GM12878 (cell line): ENCODE measurements at regions not wholly inside any gene's neighbourhood (a gene's known extent, or its start where the extent isn't known, plus 50 kb on each side); places are given as distances from the start of the nearest gene placed in this dataset.

ENCODE experiments used
- ATAC-seq: fragments of 200-7000 bp; cut with Tn5 transposase; 3 replicates; pipeline ENCODE4 v1.9.1; 2020; ENCODE audit warnings: mild to moderate bottlenecking, moderate library complexity
- BruUV-seq: library from RNA; stranded (reverse); fragments of 400-500 nt; replicated peaks from 2 replicates; lab custom pipeline; 2021; lab: Mats Ljungman, UMichigan
- CTCF ChIA-PET: fragments of 300-600 bp; sonication (Branson Sonifier 250); formaldehyde crosslinking; extraction: SDS; loops from one replicate; lab custom pipeline; 2021; ENCODE audit warnings: inconsistent platforms; lab: Yijun Ruan, JAX
- POLR2A ChIA-PET: fragments of 350-600 bp; formaldehyde crosslinking; extraction: SDS; loops from one replicate; lab custom pipeline; 2021; ENCODE audit warnings: inconsistent platforms; lab: Charles Lee
- RAD21 ChIA-PET: fragments of 300-600 bp; sonication (Branson Sonifier 250); formaldehyde crosslinking; loops from one replicate; lab custom pipeline; 2023; ENCODE audit warnings: antibody characterized with exemption; ENCODE audit not compliant: unreplicated experiment; lab: Charles Lee
- SMC1A ChIA-PET: fragments of 300-600 bp; sonication (Branson Sonifier 250); formaldehyde crosslinking; loops from one replicate; lab custom pipeline; 2023; ENCODE audit not compliant: unreplicated experiment, uncharacterized antibody; lab: Charles Lee
- DNase-seq: peaks from one replicate; pipeline ENCODE4 v3.0.0-alpha.2; 2011; ENCODE audit warnings: low read depth, low spot score
- FAIRE-seq: peaks from 3 replicates; lab custom pipeline; 2011; peaks lifted over from hg19 to GRCh38; lab: Jason Lieb, UNC
- H2AFZ ChIP-seq: 2 replicates; pipeline ENCODE4 v1.6.0; 2011; ENCODE audit warnings: low read depth, low read length, control low read depth; ENCODE audit not compliant: control insufficient read depth
- H3K27ac ChIP-seq: 2 replicates; pipeline ENCODE4 v1.5.1; 2011; ENCODE audit warnings: control low read depth; ENCODE audit not compliant: control insufficient read depth, insufficient read depth
- H3K27me3 ChIP-seq, 2 experiments: replicated peaks in 1 of 2; 2 replicates each; pipeline versions ENCODE4 v1.6.0 to v1.6.1; 2011; ENCODE audit warnings: low read length in 1 of 2; ENCODE audit not compliant: control insufficient read depth in 2 of 2, insufficient read depth in 2 of 2
- H3K36me3 ChIP-seq, 2 experiments: 2 replicates each; pipeline ENCODE4 v1.5.1; 2011; ENCODE audit warnings: low read length in 1 of 2; ENCODE audit not compliant: control insufficient read depth in 2 of 2, insufficient read depth in 2 of 2
- H3K4me1 ChIP-seq: 2 replicates; pipeline ENCODE4 v1.6.1; 2011; ENCODE audit warnings: mild to moderate bottlenecking, low read length, moderate library complexity, mixed read lengths; ENCODE audit not compliant: control insufficient read depth, insufficient read depth
- H3K4me2 ChIP-seq: 2 replicates; pipeline ENCODE4 v1.6.0; 2011; ENCODE audit warnings: control low read depth; ENCODE audit not compliant: control insufficient read depth, insufficient read depth
- H3K4me3 ChIP-seq: fragments of 200-600 bp; sonication (generic); 2 replicates; pipeline ENCODE4 v1.5.1; 2016
- H3K79me2 ChIP-seq: 2 replicates; pipeline ENCODE4 v1.6.0; 2011; ENCODE audit warnings: low read length; ENCODE audit not compliant: control insufficient read depth, insufficient read depth
- H3K9ac ChIP-seq: 2 replicates; pipeline ENCODE4 v1.8.0; 2011; ENCODE audit warnings: low read length, control low read depth, mixed read lengths; ENCODE audit not compliant: control insufficient read depth, insufficient read depth
- H3K9me3 ChIP-seq: replicated peaks from 3 replicates; pipeline ENCODE4 v1.5.1; 2011; ENCODE audit warnings: mild to moderate bottlenecking, low read length; ENCODE audit not compliant: control insufficient read depth, insufficient read depth
- H4K20me1 ChIP-seq: 2 replicates; pipeline ENCODE4 v1.6.0; 2011; ENCODE audit not compliant: control insufficient read depth, insufficient read depth
- BMI1 ChIP-seq: fragments of 450-650 bp; IDR thresholded peaks from 2 replicates; pipeline ENCODE4 v1.6.1; 2016; ENCODE audit warnings: mild to moderate bottlenecking, moderate library complexity, borderline replicate concordance
- CBX3 ChIP-seq: fragments of 200-600 bp; sonication (generic); IDR thresholded peaks from 2 replicates; pipeline ENCODE4 v1.6.1; 2016; ENCODE audit warnings: low read depth, borderline replicate concordance
- CEBPB ChIP-seq, 2 experiments: fragments of 150-350 bp in 1 of 2; IDR thresholded peaks; 2 replicates each; pipeline ENCODE4 v1.6.1; 2012 to 2014; ENCODE audit warnings: low read depth in 2 of 2, low read length in 2 of 2, borderline replicate concordance in 1 of 2, inconsistent platforms in 1 of 2
- CREM ChIP-seq: IDR thresholded peaks from 2 replicates; pipeline ENCODE4 v1.6.1; 2014; ENCODE audit warnings: antibody characterized with exemption, low read depth
- HCFC1 ChIP-seq: fragments of 150-350 bp; IDR thresholded peaks from 2 replicates; pipeline ENCODE4 v1.6.1; 2014; ENCODE audit warnings: low read length
- PAX5 ChIP-seq: IDR thresholded peaks from 2 replicates; pipeline ENCODE4 v1.6.1; 2011; ENCODE audit warnings: low read depth, low read length, borderline replicate concordance
- POLR2A ChIP-seq: IDR thresholded peaks from 2 replicates; pipeline ENCODE4 v1.6.1; 2011; ENCODE audit warnings: low read depth, mild to moderate bottlenecking, low read length
- RFX5 ChIP-seq: IDR thresholded peaks from 2 replicates; pipeline ENCODE4 v1.6.1; 2011; ENCODE audit warnings: low read depth, low read length, improper control_type of control experiment
- TCF7 ChIP-seq: IDR thresholded peaks from 2 replicates; pipeline ENCODE4 v1.6.1; 2014; ENCODE audit warnings: antibody characterized with exemption, borderline replicate concordance
- WGBS: methylation state at CpG from one replicate; pipeline ENCODE4 v1.1.6; 2016; ENCODE audit warnings: low lambda C conversion rate; ENCODE audit not compliant: insufficient replicate concordance, insufficient coverage; ENCODE audit errors: missing lambda C conversion rate; 5-methylcytosine and 5-hydroxymethylcytosine counted together
- in situ Hi-C: fragments of 300-500 bp; cut with MboI; formaldehyde crosslinking; loops from 9 replicates; pipeline ENCODE4 v1.14.3; 2018; ENCODE audit warnings: mixed read lengths
- intact Hi-C: fragments of 100-400 bp; cut with micrococcal nuclease; formaldehyde crosslinking; loops from one replicate; pipeline ENCODE4 v1.14.2; 2022; ENCODE audit not compliant: unreplicated experiment
- TF ChIP-seq, protein P1 (sequence below): fragments of 450-650 bp; IDR thresholded peaks from 2 replicates; pipeline ENCODE4 v1.6.1; 2016; ENCODE audit warnings: mild to moderate bottlenecking
- TF ChIP-seq, protein P2 (sequence below): fragments of 450-650 bp; IDR thresholded peaks from 2 replicates; pipeline ENCODE4 v1.6.1; 2017; ENCODE audit warnings: mild to moderate bottlenecking, low read depth, inconsistent platforms; ENCODE audit not compliant: poor library complexity, severe bottlenecking
- TF ChIP-seq, protein P3 (sequence below): fragments of 450-650 bp; IDR thresholded peaks from 2 replicates; pipeline ENCODE4 v1.6.1; 2018; ENCODE audit warnings: borderline replicate concordance, mild to moderate bottlenecking; ENCODE audit not compliant: partially characterized antibody
- TF ChIP-seq, protein P4 (sequence below): fragments of 450-650 bp; IDR thresholded peaks from 2 replicates; pipeline ENCODE4 v1.6.1; 2017; ENCODE audit warnings: low read depth, mild to moderate bottlenecking, moderate library complexity
- TF ChIP-seq, protein P5 (sequence below): fragments of 450-650 bp; IDR thresholded peaks from 2 replicates; pipeline ENCODE4 v1.6.1; 2016; ENCODE audit warnings: mild to moderate bottlenecking

DNA sequence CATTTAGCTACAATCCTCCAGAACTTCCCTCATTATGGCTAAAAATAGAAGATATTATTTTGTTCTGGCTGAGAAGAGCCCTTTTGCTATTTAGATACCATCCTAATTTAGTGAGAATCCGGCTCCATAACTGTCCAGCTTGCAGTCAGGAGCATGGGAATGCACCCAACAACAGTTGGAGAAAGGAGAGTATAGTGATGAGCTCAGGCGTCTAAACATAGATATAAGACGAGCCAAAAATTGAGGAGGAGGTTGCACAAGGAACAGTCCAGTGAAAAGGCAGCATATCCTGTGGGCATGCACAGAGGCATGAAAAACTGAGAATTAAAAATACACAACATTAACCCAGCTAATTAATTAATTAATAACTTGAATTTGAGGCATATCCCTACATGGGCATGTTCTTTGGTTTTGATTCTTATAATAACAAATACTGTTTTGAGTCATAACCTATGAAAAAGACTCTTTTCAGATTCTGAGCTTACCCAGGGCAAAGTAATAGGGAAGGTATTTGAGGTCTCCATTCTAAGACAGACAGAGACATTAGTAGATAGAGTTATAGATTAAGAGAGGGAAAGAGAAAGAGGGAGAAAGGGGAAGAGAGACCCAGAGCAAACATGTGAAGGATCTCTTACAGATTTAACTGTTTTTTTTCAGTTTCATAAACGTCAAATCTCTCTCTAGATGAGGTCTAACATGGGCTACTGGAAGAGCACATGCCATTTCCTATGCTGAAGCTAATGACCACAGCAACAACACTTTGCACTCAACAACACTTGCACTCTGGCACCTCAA lies 311.2 kb downstream of the OSR1 start:
- Histone ChIP-seq H3K27me3 (no peaks in the 10 kb centered on the region), H2AFZ (no peak overlapping the region), H3K9me3 (no peaks in the 10 kb centered on the region), H3K9ac (no peak overlapping the region), H3K4me3 (no peak overlapping the region), H3K36me3 (no peaks in the 10 kb centered on the region), H4K20me1 (no peaks in the 10 kb centered on the region), H3K4me2 (no peak overlapping the region), H3K4me1 (no peaks in the 10 kb centered on the region), H3K27ac (no peak overlapping the region), H3K79me2 (no peaks in the 10 kb centered on the region)
- 36% methylated on average over 4 of the region's 4 CpGs for WGBS
- in situ Hi-C loops: no loop called here
- ChIA-PET RAD21 (no interaction called here), CTCF (no interaction called here), POLR2A (interaction anchor here (0.7 kb wide), 1 partner anchor 808 kb away, joined by 3 read pairs; no protein-coding TSS in a partner anchor), SMC1A (interaction anchor here (0.9 kb wide), 1 partner anchor 529 kb away, joined by 3 read pairs; no protein-coding TSS in a partner anchor)
- BruUV-seq: no TSS peak
- intact Hi-C loops: loop anchor here (5.0 kb wide), 1 partner anchor 105 kb away; no protein-coding TSS in a partner anchor
- peak; percentile 95 for ATAC-seq
- FAIRE-seq: no peak
- peak; percentile 31 for DNase-seq
- TF ChIP-seq TCF7 (no peak), CEBPB (IDR thresholded peaks at IDR 0.05; ENCODE audit: borderline replicate concordance in 1 of 2, low read depth in 2 of 2, low read length in 2 of 2) (no peak), PAX5 (0 out of 2 replicates have a peak, but pooled peaks have one; percentile 25), CBX3 (no peak), BMI1 (no peak), RFX5 (no peak), POLR2A (no peak), HCFC1 (no peak), CREM (0 out of 2 replicates have a peak, but pooled peaks have one; percentile 42)
- TF ChIP-seq, protein P1, sequence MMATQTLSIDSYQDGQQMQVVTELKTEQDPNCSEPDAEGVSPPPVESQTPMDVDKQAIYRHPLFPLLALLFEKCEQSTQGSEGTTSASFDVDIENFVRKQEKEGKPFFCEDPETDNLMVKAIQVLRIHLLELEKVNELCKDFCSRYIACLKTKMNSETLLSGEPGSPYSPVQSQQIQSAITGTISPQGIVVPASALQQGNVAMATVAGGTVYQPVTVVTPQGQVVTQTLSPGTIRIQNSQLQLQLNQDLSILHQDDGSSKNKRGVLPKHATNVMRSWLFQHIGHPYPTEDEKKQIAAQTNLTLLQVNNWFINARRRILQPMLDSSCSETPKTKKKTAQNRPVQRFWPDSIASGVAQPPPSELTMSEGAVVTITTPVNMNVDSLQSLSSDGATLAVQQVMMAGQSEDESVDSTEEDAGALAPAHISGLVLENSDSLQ: no peak
- TF ChIP-seq, protein P2, sequence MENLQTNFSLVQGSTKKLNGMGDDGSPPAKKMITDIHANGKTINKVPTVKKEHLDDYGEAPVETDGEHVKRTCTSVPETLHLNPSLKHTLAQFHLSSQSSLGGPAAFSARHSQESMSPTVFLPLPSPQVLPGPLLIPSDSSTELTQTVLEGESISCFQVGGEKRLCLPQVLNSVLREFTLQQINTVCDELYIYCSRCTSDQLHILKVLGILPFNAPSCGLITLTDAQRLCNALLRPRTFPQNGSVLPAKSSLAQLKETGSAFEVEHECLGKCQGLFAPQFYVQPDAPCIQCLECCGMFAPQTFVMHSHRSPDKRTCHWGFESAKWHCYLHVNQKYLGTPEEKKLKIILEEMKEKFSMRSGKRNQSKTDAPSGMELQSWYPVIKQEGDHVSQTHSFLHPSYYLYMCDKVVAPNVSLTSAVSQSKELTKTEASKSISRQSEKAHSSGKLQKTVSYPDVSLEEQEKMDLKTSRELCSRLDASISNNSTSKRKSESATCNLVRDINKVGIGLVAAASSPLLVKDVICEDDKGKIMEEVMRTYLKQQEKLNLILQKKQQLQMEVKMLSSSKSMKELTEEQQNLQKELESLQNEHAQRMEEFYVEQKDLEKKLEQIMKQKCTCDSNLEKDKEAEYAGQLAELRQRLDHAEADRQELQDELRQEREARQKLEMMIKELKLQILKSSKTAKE: no peak
- TF ChIP-seq, protein P3, sequence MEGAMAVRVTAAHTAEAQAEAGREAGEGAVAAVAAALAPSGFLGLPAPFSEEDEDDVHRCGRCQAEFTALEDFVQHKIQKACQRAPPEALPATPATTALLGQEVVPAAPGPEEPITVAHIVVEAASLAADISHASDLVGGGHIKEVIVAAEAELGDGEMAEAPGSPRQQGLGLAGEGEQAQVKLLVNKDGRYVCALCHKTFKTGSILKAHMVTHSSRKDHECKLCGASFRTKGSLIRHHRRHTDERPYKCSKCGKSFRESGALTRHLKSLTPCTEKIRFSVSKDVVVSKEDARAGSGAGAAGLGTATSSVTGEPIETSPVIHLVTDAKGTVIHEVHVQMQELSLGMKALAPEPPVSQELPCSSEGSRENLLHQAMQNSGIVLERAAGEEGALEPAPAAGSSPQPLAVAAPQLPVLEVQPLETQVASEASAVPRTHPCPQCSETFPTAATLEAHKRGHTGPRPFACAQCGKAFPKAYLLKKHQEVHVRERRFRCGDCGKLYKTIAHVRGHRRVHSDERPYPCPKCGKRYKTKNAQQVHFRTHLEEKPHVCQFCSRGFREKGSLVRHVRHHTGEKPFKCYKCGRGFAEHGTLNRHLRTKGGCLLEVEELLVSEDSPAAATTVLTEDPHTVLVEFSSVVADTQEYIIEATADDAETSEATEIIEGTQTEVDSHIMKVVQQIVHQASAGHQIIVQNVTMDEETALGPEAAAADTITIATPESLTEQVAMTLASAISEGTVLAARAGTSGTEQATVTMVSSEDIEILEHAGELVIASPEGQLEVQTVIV: no peak
- TF ChIP-seq, protein P4, sequence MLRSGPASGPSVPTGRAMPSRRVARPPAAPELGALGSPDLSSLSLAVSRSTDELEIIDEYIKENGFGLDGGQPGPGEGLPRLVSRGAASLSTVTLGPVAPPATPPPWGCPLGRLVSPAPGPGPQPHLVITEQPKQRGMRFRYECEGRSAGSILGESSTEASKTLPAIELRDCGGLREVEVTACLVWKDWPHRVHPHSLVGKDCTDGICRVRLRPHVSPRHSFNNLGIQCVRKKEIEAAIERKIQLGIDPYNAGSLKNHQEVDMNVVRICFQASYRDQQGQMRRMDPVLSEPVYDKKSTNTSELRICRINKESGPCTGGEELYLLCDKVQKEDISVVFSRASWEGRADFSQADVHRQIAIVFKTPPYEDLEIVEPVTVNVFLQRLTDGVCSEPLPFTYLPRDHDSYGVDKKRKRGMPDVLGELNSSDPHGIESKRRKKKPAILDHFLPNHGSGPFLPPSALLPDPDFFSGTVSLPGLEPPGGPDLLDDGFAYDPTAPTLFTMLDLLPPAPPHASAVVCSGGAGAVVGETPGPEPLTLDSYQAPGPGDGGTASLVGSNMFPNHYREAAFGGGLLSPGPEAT: no peak
- TF ChIP-seq, protein P5, sequence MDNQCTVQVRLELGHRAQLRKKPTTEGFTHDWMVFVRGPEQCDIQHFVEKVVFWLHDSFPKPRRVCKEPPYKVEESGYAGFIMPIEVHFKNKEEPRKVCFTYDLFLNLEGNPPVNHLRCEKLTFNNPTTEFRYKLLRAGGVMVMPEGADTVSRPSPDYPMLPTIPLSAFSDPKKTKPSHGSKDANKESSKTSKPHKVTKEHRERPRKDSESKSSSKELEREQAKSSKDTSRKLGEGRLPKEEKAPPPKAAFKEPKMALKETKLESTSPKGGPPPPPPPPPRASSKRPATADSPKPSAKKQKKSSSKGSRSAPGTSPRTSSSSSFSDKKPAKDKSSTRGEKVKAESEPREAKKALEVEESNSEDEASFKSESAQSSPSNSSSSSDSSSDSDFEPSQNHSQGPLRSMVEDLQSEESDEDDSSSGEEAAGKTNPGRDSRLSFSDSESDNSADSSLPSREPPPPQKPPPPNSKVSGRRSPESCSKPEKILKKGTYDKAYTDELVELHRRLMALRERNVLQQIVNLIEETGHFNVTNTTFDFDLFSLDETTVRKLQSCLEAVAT: no peak
